ENCODE measurements at regions not wholly inside any gene's neighbourhood (a gene's known extent, or its start where the extent isn't known, plus 50 kb on each side); places are given as distances from the start of the nearest gene placed in this dataset.

DNA sequence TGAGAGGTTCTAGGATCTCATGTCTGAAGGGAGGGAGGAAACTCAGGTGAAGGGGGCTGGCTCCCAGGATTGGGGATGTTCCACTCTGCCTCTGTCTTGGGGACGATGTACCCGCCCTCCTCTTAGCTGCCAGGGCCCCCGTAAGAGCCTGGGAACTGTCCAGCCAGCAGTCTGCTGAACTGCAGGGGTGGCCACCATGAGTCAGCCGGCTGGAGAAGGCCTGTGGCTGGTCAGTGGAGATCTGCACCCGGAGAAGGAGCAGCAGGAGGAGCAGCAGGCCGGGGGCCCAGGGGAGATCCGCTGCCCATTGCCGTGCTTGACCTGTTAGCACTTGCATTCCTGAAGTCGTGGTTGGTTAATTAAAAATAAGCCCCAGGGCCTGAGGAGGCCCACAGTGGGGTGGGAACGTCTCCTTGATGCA lies 180.3 kb downstream of the TFCP2L1 start:
- TF ChIP-seq, protein P1, sequence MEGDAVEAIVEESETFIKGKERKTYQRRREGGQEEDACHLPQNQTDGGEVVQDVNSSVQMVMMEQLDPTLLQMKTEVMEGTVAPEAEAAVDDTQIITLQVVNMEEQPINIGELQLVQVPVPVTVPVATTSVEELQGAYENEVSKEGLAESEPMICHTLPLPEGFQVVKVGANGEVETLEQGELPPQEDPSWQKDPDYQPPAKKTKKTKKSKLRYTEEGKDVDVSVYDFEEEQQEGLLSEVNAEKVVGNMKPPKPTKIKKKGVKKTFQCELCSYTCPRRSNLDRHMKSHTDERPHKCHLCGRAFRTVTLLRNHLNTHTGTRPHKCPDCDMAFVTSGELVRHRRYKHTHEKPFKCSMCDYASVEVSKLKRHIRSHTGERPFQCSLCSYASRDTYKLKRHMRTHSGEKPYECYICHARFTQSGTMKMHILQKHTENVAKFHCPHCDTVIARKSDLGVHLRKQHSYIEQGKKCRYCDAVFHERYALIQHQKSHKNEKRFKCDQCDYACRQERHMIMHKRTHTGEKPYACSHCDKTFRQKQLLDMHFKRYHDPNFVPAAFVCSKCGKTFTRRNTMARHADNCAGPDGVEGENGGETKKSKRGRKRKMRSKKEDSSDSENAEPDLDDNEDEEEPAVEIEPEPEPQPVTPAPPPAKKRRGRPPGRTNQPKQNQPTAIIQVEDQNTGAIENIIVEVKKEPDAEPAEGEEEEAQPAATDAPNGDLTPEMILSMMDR (IDR thresholded peaks at IDR 0.05; ENCODE audit: insufficient read depth, low read depth, low read length, missing control alignments) = no peak
- DNase-seq (ENCODE audit: low read depth) = no peak
- no peak overlapping the region for H3K4me3 ChIP-seq (ENCODE audit: low read depth, low read length)

DNA sequence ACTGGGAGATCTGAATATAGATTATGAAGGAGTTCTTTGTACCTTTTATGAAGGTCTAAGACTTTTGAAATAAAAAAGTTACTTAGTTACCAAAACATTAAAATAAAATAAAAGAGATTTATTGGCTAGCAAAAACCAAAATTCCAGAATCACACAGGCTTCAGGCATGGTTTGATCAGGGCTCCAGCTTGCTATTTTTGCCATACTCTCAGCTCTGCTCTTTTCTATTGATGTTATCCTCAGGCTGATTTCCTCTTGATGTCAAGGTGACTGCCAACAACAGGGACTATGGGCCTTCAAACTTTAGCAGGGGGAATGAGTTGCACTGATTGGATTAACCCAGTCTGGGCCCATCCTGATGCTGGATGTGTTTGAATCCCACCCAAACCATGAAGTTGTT lies 174.1 kb downstream of the TFCP2L1 start:
- H3K4me3 ChIP-seq (ENCODE audit: low read depth, low read length) = no peak overlapping the region
- DNase-seq (ENCODE audit: low read depth) = no peak
- TF ChIP-seq, protein P1 (IDR thresholded peaks at IDR 0.05; ENCODE audit: insufficient read depth, low read depth, low read length, missing control alignments) = no peak

DNA sequence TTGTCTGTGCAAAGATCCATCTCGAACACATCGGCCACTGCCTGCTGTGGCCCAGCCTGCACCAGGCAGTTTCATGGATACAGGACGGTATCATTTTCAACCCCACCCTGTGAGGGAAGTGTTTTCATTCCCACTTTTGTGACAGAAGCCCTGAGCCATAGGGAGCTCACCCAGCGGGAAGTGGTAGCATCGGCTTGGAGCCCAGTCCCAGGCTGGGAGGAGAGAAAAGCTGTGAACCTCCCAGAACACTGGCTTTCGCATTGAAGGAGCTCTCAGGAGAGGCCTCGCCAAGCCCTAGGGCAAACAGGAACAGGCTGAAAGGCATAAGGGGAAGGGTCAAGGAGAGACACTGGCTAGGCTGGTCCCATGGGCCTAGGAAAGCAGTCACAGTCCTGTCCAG lies 166.1 kb downstream of the TFCP2L1 start:
- H3K4me3 ChIP-seq (ENCODE audit: low read depth, low read length) = no peak overlapping the region
- TF ChIP-seq, protein P1 (IDR thresholded peaks at IDR 0.05; ENCODE audit: insufficient read depth, low read depth, low read length, missing control alignments) = no peak
- DNase-seq (ENCODE audit: low read depth) = no peak

DNA sequence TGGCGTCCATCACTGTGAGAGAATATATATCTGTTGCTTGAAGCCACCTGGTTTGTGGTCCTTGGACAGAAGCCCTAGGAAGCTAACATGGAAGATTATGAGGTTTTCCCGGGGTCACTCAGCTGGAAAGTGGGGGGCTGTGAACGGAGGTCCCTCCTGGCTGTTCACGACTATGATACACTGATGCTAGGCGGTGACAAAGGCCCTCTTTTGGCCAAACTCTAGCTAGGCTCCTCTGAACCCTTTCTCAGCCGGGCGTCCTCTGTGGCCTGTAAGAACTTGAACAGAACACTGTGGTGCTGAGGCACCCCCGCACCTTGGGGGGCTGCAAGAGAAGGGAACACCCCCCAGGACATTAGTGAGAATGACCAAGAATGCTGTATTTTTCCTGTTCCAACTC lies 164.6 kb downstream of the TFCP2L1 start:
- TF ChIP-seq, protein P1 (IDR thresholded peaks at IDR 0.05; ENCODE audit: insufficient read depth, low read depth, low read length, missing control alignments) = no peak
- H3K4me3 ChIP-seq (ENCODE audit: low read depth, low read length) = no peak overlapping the region
- no peak for DNase-seq (ENCODE audit: low read depth)

DNA sequence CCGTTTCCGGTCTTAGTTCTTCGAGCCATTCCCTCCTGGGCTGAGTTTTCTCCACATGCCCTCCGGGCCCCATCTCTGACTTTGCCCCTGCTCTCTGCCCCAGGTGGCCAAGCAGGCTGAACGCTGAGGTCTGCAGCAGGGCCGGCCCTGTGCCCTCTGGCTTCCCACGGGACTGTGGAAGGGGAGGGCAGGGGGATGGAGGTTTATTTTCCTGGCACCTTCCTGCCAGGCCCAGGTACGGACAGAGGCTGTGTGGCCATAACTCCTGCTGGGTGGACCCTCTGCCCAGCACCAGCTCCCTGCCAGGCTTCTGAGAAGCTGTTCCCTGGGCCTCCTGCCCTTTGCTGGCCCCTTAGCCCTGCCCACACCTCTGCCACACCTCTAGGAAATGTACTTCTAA lies 164.0 kb downstream of the TFCP2L1 start:
- TF ChIP-seq, protein P1 (IDR thresholded peaks at IDR 0.05; ENCODE audit: insufficient read depth, low read depth, low read length, missing control alignments) = no peak
- no peak overlapping the region for H3K4me3 ChIP-seq (ENCODE audit: low read depth, low read length)
- no peak for DNase-seq (ENCODE audit: low read depth)

DNA sequence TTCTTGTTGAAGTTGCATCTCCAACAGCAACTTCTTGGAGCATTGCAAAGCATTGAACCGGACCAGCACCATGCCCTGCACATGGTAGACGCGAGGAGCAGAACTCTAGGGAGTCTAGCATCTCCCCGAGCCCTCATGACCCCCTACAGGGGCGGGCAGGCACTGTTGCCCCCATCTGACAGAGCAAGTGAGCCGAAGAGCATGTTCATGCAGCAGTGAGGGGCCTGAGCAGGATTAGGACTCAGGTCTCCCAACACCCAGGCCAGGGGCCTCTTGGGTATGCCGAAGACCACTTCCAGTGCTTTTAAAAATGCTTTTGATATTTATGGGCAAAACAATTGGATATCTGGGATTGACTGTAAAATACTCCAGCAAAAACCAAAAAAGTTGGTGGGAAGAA lies 163.3 kb downstream of the TFCP2L1 start:
- DNase-seq (ENCODE audit: low read depth) = no peak
- TF ChIP-seq, protein P1 (IDR thresholded peaks at IDR 0.05; ENCODE audit: insufficient read depth, low read depth, low read length, missing control alignments) = no peak
- no peak overlapping the region for H3K4me3 ChIP-seq (ENCODE audit: low read depth, low read length)

DNA sequence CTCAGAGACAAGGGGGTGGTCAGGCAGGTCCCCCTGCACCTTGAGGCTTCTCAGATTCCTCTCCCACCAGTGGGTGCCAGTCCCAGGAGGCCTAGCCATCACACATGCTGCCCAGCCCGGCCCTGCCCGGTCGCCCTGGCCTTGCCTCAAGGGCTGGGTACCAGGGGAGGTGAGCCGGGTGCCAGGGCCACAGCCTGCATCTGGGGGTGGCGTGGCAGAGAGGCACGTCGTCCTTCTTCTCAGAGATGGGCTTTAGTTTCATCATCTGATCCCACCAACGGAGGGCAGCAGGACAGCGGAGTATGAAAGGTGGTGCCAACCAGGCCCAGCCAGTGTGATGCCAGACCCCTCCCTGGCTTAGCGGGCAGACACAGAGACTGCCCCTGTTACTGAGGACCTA lies 161.7 kb downstream of the TFCP2L1 start:
- TF ChIP-seq, protein P1 (IDR thresholded peaks at IDR 0.05; ENCODE audit: insufficient read depth, low read depth, low read length, missing control alignments) = no peak
- no peak for DNase-seq (ENCODE audit: low read depth)
- H3K4me3 ChIP-seq (ENCODE audit: low read depth, low read length) = no peak overlapping the region
